ENCODE measurements at regions not wholly inside any gene's neighbourhood (a gene's known extent, or its start where the extent isn't known, plus 50 kb on each side); places are given as distances from the start of the nearest gene placed in this dataset.
"Not testable (repeated sequence)": the region's sequence is repeated elsewhere in the genome, so short reads cannot be mapped to it uniquely, and the experiment has no call there.

DNA sequence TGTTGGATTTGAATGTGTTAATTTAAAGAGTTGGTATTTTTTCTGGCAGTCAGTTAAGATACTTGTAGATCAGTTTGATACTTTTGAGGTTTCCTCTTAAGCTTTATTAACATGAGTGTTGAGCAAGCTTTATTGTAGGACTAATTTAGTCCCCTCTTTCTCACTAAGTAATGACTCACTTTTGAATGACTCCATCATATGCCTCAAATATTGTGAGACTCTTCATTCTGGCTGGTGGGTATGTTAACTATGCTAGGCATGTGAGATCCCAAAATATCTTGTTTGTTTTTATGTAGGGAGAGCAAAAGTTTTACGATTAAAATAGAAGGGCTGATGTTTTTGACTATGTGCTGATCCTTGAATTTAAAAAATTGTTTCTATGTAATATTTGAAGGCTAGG, 355.7 kb downstream of the IZUMO3 start:
- Histone ChIP-seq H3K27ac (replicated peaks) (no peak overlapping the region), H3K4me3 (replicated peaks; ENCODE audit: insufficient read depth, low read length) (no peak overlapping the region), H3K27me3 (ENCODE audit: insufficient read depth, poor library complexity, severe bottlenecking) (no peaks in the 10 kb centered on the region)
- DNase-seq (ENCODE audit: low read depth in 1 of 2, low spot score in 1 of 2) = no peak
- TF ChIP-seq SPI1 (IDR thresholded peaks at IDR 0.05; ENCODE audit: borderline replicate concordance, low read depth) (no peak), GABPA (IDR thresholded peaks at IDR 0.05; ENCODE audit: low read depth) (no peak), POLR2AphosphoS5 (IDR thresholded peaks at IDR 0.05; ENCODE audit: low read depth) (no peak), REST (IDR thresholded peaks at IDR 0.05; ENCODE audit: insufficient replicate concordance, low read depth) (no peak), CTCF (IDR thresholded peaks at IDR 0.05; ENCODE audit: insufficient read depth, low read length) (no peak)

DNA sequence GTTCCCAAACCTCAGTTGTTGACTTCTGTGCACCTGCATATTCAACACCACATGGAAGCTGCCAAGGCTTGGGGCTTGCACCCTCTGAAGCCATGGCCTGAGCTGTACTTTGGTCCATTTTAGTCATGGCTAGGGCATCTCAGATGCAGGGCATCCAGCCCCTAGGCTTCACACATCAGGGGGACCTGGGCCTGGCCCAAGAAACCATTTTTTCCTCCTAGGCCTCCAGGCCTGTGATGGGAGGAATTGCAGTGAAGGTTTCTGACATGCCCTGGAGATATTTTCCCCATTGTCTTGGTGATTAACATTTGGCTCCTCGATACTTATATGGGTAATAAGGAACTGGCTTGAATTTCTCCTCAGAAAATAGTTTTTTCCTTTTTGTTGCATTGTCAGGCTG, 354.5 kb upstream of the ELAVL2 start:
- not testable (repeated sequence) for DNase-seq (ENCODE audit: low read depth in 1 of 2, low spot score in 1 of 2); H3K4me3 ChIP-seq (replicated peaks; ENCODE audit: insufficient read depth, low read length); H3K27ac ChIP-seq (replicated peaks); H3K27me3 ChIP-seq (ENCODE audit: insufficient read depth, poor library complexity, severe bottlenecking)

- no peak for DNase-seq (ENCODE audit: low read depth in 1 of 2, low spot score in 1 of 2)
- TF ChIP-seq POLR2AphosphoS5 (IDR thresholded peaks at IDR 0.05; ENCODE audit: low read depth) (no peak), SPI1 (IDR thresholded peaks at IDR 0.05; ENCODE audit: borderline replicate concordance, low read depth) (no peak), CTCF (IDR thresholded peaks at IDR 0.05; ENCODE audit: insufficient read depth, low read length) (no peak), GABPA (IDR thresholded peaks at IDR 0.05; ENCODE audit: low read depth) (no peak), REST (IDR thresholded peaks at IDR 0.05; ENCODE audit: insufficient replicate concordance, low read depth) (no peak)
- Histone ChIP-seq H3K27ac (replicated peaks) (no peak overlapping the region), H3K27me3 (ENCODE audit: insufficient read depth, poor library complexity, severe bottlenecking) (no peaks in the 10 kb centered on the region), H3K4me3 (replicated peaks; ENCODE audit: insufficient read depth, low read length) (no peak overlapping the region)
Measured at GRCh38 chr9:24144796-24145195, 318.8 kb upstream of the ELAVL2 start.

DNA sequence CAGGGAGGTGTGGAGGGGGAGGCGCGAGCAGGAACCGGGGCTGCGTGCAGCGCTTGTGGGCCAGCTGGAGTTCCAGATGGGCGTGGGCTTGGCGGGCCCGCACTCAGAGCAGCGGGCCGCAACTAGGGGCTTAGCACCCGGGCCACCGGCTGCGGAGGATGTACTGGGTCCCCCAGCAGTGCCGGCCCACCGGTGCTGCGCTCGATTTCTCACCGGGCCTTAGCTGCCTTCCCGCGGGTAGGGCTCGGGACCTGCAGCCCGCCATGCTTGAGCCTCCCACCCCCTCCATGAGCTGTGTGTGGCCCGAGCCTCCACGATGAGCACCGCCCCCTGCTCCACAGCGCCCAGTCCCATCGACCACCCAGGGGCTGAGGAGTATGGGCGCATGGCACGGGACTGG, 309.0 kb upstream of the ELAVL2 start:
- H3K4me3 ChIP-seq (replicated peaks; ENCODE audit: insufficient read depth, low read length); H3K27me3 ChIP-seq (ENCODE audit: insufficient read depth, poor library complexity, severe bottlenecking); DNase-seq (ENCODE audit: low read depth in 1 of 2, low spot score in 1 of 2); H3K27ac ChIP-seq (replicated peaks): not testable (repeated sequence)

GRCh38 chr9:24132244-24132643, 306.2 kb upstream of the ELAVL2 start:
- Histone ChIP-seq H3K4me3 (replicated peaks; ENCODE audit: insufficient read depth, low read length) (no peak overlapping the region), H3K27me3 (ENCODE audit: insufficient read depth, poor library complexity, severe bottlenecking) (no peaks in the 10 kb centered on the region), H3K27ac (replicated peaks) (no peak overlapping the region)
- TF ChIP-seq CTCF (IDR thresholded peaks at IDR 0.05; ENCODE audit: insufficient read depth, low read length) (no peak), REST (IDR thresholded peaks at IDR 0.05; ENCODE audit: insufficient replicate concordance, low read depth) (no peak), POLR2AphosphoS5 (IDR thresholded peaks at IDR 0.05; ENCODE audit: low read depth) (no peak), SPI1 (IDR thresholded peaks at IDR 0.05; ENCODE audit: borderline replicate concordance, low read depth) (no peak), GABPA (IDR thresholded peaks at IDR 0.05; ENCODE audit: low read depth) (no peak)
- no peak for DNase-seq (ENCODE audit: low read depth in 1 of 2, low spot score in 1 of 2)

Measured in HL-60 (cell line).